NCI-H526 treated with DMSO at 0.1 percent for 48 hours (cell line): ENCODE measurements at regions not wholly inside any gene's neighbourhood (a gene's known extent, or its start where the extent isn't known, plus 50 kb on each side); places are given as distances from the start of the nearest gene placed in this dataset.
"Not testable (repeated sequence)": the region's sequence is repeated elsewhere in the genome, so short reads cannot be mapped to it uniquely, and the experiment has no call there.

Experiments
- DNase-seq: peaks from one replicate; lab custom pipeline; 2025; lab: John Stamatoyannopoulos, UW

- no peak for DNase-seq
Observed at GRCh38 chr5:32842813-32843530, 131.9 kb downstream of the NPR3 start.

- DNase-seq, result no peak
Observed at GRCh38 chr5:32843531-32843895, 132.4 kb downstream of the NPR3 start.

GRCh38 chr5:32845171-32845570 lies 134.1 kb downstream of the NPR3 start:
- no peak for DNase-seq

GRCh38 chr5:32848120-32848519 lies 137.0 kb downstream of the NPR3 start:
- DNase-seq, result no peak

DNA sequence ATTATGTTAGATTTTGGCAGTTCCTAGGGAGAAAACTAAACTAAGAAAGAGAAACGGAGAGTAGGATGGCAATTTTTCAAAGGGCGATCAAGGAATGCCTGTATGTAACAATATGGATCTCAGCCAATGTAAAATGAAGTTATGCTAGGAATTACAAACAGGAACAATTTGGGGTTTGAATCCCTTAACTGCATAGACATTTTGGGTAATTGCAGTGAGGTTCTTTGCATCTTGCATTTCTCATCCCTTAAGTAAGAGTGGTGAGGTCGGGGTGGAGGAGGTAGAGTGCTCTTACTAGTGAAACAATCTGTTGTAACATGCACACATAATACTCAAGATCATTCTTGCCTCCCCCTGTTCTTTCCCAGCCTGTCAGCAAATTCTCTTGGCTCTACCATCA lies 137.6 kb downstream of the NPR3 start:
- DNase-seq, result no peak

- no peak for DNase-seq
Observed at GRCh38 chr5:32850817-32851496, 139.8 kb downstream of the NPR3 start.

DNA sequence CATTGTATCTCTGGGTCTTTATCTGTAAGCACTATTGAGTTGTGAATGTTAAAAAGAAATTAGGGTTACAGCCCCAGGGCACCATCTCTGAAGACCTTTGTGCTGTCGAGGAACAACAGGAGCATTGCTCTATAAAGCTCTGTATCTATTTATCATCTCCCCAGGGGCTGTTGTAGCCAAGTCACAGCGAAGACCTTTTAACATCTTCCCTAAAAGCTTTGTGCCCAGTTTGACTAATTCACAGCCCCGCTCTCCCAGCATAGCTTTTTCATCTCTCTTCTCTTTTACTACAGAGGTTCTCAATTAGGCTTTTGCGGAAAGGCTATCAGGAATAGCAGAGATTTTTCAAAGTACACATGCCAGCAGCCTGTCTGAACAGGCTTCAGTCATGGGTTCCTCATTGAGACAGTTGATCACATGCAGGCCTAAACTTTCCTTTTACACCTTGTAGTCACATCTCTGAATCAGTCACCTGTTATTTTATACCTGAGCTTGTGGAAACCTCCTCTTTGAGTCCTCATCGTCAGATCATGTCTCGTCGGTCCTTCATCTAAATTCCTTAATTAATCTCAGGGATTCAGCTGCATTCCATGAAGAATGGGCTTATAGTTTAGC lies 140.5 kb downstream of the NPR3 start:
- no peak for DNase-seq

- DNase-seq, result no peak
Observed at GRCh38 chr5:32852535-32852934, 141.4 kb downstream of the NPR3 start.

DNA sequence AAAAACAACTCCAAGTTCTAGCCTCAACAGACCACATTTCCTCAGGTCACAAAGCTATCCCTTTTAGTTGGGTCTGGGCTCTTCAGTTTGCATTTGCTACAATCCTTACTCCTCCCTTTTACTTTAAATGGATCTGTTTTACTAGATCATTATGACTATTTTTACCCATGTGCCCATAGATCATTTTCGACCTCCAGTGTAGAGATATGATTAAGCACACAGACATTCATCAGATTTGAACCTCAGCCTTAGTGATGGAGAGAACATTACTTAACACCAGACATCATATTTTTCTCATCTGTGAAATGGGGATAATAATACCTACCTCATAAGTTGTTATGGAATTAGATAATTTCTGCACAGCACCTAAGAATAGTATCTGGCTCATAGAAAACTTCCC lies 141.9 kb downstream of the NPR3 start:
- DNase-seq, result no peak

GRCh38 chr5:32854473-32854872 lies 143.4 kb downstream of the NPR3 start:
- DNase-seq, result peak; percentile 13

DNA sequence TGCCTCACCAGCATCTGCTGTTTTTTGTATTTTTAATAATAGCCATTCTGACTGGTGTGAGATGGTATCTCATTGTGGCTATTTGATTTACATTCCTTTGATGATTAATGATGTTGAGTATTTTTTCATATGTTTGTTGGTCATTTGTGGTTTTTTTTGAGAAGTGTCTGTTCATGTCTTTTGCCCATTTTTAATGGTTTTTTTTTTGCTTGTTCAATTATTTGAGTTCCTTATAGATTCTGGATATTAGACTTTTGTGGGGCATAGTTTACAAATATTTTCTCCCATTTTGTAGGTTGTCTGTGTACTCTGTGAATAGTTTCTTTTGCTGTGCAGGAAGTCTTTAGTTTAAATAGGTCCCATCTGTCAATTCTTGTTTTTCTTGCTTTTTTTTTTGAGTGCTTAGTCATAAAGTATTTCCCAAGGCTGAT lies 148.1 kb downstream of the NPR3 start:
- DNase-seq, result no peak

GRCh38 chr5:32865475-32865874 lies 154.4 kb downstream of the NPR3 start:
- no peak for DNase-seq

DNA sequence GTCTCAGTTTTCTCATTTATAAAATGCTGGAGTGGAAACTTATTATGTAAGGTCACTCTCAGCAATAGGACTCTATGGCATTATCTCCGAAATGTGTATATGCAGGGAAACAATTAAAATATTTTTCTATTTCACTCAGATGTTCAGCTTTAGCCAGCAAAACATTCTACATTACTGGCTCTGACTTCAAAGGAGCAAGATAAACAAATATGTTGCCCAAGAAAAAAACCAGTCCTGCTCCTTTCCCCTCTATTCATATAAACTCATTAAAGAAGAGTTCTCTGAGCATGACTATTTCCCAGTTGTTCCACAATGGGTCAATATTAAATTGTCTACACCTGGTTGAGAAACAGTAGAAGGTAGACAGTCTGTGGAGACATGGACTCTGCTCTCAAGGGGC lies 155.0 kb downstream of the NPR3 start:
- DNase-seq, result no peak

GRCh38 chr5:32869216-32869615 lies 158.1 kb downstream of the NPR3 start:
- no peak for DNase-seq

DNA sequence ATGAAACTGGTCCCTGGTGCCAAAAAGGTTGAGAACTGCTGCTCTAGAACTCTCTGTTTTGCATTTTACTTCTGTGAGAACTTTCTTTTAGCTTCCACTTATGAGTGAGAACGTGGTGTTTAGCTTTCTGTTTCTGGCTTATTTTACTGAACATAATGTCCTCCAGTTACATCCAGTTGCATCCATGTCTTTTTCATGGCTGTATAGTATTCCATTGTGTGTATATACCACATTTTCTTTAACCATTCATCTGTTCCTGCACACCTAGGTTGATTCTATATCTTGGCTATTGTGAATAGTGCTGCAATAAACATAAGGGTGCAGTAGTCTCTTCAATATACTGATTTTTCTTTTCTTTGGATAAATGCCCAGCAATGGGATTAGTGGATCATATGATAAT lies 165.7 kb downstream of the NPR3 start:
- DNase-seq, result no peak

DNA sequence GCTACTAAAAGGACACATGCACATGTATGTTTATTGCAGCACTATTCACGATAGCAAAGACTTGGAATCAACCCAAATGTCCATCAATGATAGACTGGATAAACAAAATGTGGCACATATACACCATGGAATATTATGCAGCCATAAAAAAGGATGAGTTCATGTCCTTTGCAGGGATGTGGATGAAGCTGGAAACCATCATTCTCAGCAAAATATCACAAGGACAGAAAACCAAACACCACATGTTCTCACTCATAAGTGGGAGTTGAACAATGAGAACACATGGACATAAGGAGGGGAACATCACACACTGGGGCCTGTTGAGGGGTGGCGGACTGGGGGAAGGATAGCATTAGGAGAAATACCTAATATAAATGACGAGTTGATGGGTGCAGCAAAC lies 168.2 kb downstream of the NPR3 start:
- not testable (repeated sequence) for DNase-seq

DNA sequence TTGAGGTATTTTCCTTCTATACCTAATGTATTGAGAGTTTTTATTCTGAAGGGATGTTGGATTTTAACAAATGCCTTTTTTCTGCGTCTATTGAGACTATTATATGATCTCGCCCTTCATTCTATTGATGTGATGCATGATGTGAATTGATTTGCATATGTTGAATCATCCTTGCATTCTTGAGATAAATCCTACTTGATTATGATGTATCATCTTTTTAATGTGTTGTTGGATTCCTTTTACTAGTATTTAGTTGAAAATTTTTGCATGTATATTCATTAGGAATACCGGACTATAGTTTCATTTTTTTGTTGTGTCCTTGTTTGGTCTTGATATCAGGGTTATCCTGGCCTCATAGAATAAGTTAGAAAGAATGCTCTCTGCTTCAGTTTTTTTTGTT lies 169.7 kb downstream of the NPR3 start:
- DNase-seq, result no peak

DNA sequence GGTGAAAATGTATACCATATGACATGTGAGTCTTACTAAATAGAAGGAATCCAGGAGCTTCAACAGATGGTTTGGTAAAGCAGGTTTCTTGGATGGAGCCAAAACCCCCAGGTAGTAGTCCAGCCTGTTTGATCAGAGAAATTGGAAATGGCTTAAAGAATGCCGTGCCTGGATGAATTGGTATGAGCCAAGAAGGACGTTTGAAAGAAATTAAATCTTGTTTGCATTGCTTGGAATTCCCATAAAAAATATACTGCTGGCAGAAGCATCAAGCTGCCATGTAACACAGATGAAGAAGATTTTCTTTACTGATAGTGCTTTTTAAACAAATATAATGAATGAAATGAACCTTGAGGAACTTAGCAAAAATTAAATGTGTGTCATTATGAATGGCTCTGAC lies 176.3 kb downstream of the NPR3 start:
- DNase-seq, result no peak

- no peak for DNase-seq
Observed at GRCh38 chr5:32889078-32889477, 178.0 kb downstream of the NPR3 start.

DNA sequence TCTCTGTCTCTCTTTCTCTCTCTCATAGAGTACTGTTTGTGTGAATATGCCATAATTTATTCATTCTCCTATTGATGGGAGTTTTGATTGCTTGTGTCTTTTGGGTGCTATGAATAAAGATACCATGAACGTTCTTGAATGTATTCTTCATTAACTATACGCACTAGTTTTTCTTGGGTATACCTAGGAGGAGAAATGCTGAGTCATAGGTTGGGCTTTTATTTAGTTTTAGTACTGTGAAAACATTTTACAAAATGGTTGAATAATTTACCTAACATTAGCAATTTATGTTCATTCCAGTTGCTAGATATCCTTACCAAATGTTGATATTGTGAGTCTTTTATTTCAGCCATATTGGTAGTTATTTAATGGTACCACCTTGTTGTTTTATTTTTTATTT lies 192.5 kb downstream of the NPR3 start:
- DNase-seq, result no peak

- DNase-seq, result no peak
Observed at GRCh38 chr5:32908641-32909040, 197.5 kb downstream of the NPR3 start.

DNA sequence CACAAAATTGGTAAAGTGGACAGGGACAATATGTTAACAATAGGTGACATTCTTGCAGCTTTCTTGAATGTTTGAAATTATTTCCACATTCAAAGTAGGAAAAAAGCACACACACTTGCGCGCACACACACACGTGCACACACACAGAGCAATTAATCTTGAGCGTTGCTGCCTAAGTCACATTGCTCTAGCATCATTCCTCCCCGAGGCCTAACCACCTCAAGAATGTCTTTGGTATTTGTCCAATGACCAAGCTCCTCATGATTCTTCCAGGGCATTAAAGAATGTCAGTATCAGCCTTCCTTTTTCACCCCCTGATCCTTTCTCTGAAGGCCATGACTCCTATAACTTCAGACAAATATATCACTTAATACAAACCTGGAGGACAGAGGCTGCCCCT lies 198.1 kb downstream of the NPR3 start:
- no peak for DNase-seq

DNA sequence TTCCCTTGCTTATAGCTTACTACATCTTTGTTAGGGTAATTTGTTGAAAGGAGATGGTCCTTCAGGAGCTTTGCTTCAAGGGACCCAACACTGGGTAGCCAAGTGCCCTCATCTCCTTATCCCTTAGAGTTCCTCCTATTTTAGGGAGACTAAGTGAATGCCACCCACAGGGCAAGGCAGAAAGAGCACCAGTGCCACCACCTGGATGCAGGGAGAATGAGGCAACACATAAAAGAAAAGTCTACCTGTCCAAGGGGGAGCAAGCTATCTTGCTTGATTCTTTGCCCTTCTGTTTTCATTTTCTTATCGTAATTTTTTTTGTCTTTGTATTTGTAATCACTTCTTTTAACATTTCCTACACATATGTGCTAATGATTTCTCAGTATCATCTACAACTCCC lies 205.5 kb downstream of the NPR3 start:
- DNase-seq, result no peak

DNA sequence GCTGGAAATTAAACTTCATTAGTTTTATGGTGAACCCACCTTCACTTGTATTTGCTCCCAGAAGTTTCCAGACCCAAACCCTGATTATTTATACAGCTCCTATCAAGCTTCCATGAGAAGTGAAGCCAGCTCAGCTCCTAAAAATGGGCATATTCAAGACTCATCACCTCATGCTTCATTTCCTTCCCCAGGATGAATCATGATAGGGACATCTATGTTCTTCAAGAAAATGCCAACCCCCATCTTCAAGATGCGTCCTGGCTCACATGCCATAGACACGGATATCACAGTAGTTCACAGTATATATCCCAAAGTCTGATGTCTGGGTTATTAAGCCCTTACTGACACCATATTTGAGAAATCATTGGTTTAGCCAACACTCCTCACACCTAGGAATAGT lies 217.6 kb downstream of the NPR3 start:
- DNase-seq, result no peak
